Loucy (cell line): ENCODE measurements at regions not wholly inside any gene's neighbourhood (a gene's known extent, or its start where the extent isn't known, plus 50 kb on each side); places are given as distances from the start of the nearest gene placed in this dataset.

Source experiments
- H2AFZ ChIP-seq: fragments of 200-600 bp; sonication (generic); 2 replicates; pipeline ENCODE4 v1.6.0; 2016; ENCODE audit warnings: antibody characterized with exemption, mild to moderate bottlenecking, low read length, moderate library complexity
- H3F3A ChIP-seq: fragments of 200-600 bp; 2 replicates; pipeline ENCODE4 v1.6.0; 2016; ENCODE audit warnings: antibody characterized with exemption, low read depth, mild to moderate bottlenecking
- H3K27me3 ChIP-seq: fragments of 200-600 bp; sonication (generic); 2 replicates; pipeline ENCODE4 v1.6.1; 2014; ENCODE audit warnings: low read length, mild to moderate bottlenecking; ENCODE audit not compliant: insufficient read depth, poor library complexity, severe bottlenecking
- H3K36me3 ChIP-seq: fragments of 200-600 bp; sonication (generic); 2 replicates; pipeline ENCODE4 v1.6.1; 2016; ENCODE audit warnings: low read length; ENCODE audit not compliant: insufficient read depth
- H3K4me1 ChIP-seq: fragments of 200-600 bp; sonication (generic); 2 replicates; pipeline ENCODE4 v1.5.1; 2014; ENCODE audit warnings: low read length, mild to moderate bottlenecking; ENCODE audit not compliant: insufficient read depth, poor library complexity, severe bottlenecking
- H3K4me2 ChIP-seq: fragments of 200-600 bp; sonication (generic); 2 replicates; pipeline ENCODE4 v1.6.0; 2014; ENCODE audit warnings: antibody characterized with exemption, low read length, low read depth, mild to moderate bottlenecking; ENCODE audit not compliant: poor library complexity, severe bottlenecking
- H3K4me3 ChIP-seq: fragments of 200-600 bp; sonication (generic); 2 replicates; pipeline ENCODE4 v1.5.1; 2014; ENCODE audit warnings: low read length, mild to moderate bottlenecking, mixed read lengths; ENCODE audit not compliant: poor library complexity, severe bottlenecking
- H3K79me2 ChIP-seq: fragments of 200-600 bp; sonication (generic); 2 replicates; pipeline ENCODE4 v1.6.1; 2014; ENCODE audit warnings: low read length; ENCODE audit not compliant: insufficient read depth
- H3K9ac ChIP-seq: fragments of 200-600 bp; sonication (generic); 2 replicates; pipeline ENCODE4 v1.6.0; 2014; ENCODE audit warnings: mild to moderate bottlenecking, low read depth, low read length, moderate library complexity; ENCODE audit not compliant: poor library complexity, severe bottlenecking
- H3K9me2 ChIP-seq: fragments of 200-600 bp; sonication (generic); replicated peaks from 2 replicates; pipeline ENCODE4 v1.6.1; 2016; ENCODE audit warnings: low read depth, low read length, mixed read lengths
- H3K9me3 ChIP-seq: fragments of 200-600 bp; sonication (generic); 2 replicates; pipeline ENCODE4 v1.6.1; 2014; ENCODE audit warnings: mild to moderate bottlenecking, antibody characterized with exemption, low read length, low read depth; ENCODE audit not compliant: insufficient read depth
- H4K20me1 ChIP-seq: fragments of 200-600 bp; sonication (generic); 2 replicates; pipeline ENCODE4 v1.6.0; 2014; ENCODE audit warnings: antibody characterized with exemption, low read length, mild to moderate bottlenecking; ENCODE audit not compliant: insufficient read depth, poor library complexity, severe bottlenecking
- EZH2phosphoT487 ChIP-seq: fragments of 200-600 bp; IDR thresholded peaks from 2 replicates; pipeline ENCODE4 v1.6.1; 2018; ENCODE audit warnings: antibody characterized with exemption, mild to moderate bottlenecking, moderate library complexity, borderline replicate concordance
- TF ChIP-seq, protein P1 (sequence below): fragments of 200-600 bp; sonication (generic); conservative IDR thresholded peaks from 2 replicates; pipeline ENCODE4 v1.5.1; 2014; ENCODE audit warnings: mild to moderate bottlenecking, antibody characterized with exemption, low read length

DNA sequence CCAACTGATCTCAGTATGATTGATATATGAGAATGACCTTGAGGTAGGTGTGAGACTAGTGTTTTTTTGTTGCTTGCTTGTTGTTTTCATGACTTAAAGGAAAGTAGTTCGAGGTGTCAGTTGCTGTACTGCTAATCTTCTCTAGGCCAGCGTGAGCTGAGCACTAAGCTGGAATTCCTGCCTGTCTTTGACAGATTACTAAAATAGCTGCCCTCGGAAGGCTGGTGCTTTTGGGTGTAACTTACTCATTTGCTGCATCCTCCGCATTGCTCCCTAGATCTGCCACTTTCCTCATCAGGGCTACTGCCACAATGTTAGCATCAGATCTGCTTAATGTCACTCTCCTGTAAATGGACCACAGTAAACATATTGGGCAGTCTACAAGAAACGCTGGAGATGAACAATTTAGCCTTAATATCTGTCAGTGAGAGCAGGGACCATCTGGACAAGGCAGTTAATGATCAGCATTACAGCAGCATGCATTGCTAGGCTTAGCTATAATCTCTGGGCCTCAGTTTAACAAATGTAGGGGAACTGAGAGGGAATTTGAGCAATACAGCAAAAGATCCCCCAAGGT, 106.6 kb upstream of the CDH6 start:
- Histone ChIP-seq H3K9ac (no peak overlapping the region), H4K20me1 (no peaks in the 10 kb centered on the region), H3K9me3 (no peaks in the 10 kb centered on the region), H3K27me3 (no peaks in the 10 kb centered on the region), H3K9me2 (no peaks in the 10 kb centered on the region), H3K79me2 (no peaks in the 10 kb centered on the region), H2AFZ (no peak overlapping the region), H3F3A (no peaks in the 10 kb centered on the region), H3K4me3 (no peak overlapping the region), H3K4me1 (no peaks in the 10 kb centered on the region), H3K36me3 (no peaks in the 10 kb centered on the region), H3K4me2 (no peak overlapping the region)
- TF ChIP-seq, protein P1, sequence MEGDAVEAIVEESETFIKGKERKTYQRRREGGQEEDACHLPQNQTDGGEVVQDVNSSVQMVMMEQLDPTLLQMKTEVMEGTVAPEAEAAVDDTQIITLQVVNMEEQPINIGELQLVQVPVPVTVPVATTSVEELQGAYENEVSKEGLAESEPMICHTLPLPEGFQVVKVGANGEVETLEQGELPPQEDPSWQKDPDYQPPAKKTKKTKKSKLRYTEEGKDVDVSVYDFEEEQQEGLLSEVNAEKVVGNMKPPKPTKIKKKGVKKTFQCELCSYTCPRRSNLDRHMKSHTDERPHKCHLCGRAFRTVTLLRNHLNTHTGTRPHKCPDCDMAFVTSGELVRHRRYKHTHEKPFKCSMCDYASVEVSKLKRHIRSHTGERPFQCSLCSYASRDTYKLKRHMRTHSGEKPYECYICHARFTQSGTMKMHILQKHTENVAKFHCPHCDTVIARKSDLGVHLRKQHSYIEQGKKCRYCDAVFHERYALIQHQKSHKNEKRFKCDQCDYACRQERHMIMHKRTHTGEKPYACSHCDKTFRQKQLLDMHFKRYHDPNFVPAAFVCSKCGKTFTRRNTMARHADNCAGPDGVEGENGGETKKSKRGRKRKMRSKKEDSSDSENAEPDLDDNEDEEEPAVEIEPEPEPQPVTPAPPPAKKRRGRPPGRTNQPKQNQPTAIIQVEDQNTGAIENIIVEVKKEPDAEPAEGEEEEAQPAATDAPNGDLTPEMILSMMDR = no peak
- TF ChIP-seq EZH2phosphoT487 = no peak

DNA sequence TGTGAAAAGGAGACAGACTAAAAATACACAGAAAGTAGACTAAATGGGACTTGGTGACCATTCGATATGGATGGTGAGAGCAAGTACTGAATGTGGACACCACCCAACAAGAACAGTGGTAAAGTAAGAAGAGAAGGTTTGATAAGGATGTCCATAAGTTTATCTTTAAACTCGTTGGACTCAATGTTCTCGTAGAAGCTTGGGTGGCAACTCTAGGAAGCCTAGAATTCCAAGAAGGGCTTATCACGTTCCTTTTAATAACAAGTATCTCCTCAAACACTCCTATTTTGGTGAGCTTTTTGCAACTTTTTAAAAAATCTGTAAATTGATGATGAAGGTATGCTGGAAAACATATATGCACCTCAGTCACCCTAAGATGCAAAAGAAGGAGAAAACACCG, 108.6 kb upstream of the CDH6 start:
- no peaks in the 10 kb centered on the region for H3K79me2 ChIP-seq
- H3K9me2 ChIP-seq = no peaks in the 10 kb centered on the region
- H3K27me3 ChIP-seq = no peaks in the 10 kb centered on the region
- no peak overlapping the region for H3K4me2 ChIP-seq
- H3K36me3 ChIP-seq = no peaks in the 10 kb centered on the region
- H3K9ac ChIP-seq = no peak overlapping the region
- no peak for TF ChIP-seq EZH2phosphoT487
- TF ChIP-seq, protein P1 = no peak
- no peaks in the 10 kb centered on the region for H3K4me1 ChIP-seq
- H3K9me3 ChIP-seq = no peaks in the 10 kb centered on the region
- H3F3A ChIP-seq = no peaks in the 10 kb centered on the region
- H2AFZ ChIP-seq = no peak overlapping the region
- no peaks in the 10 kb centered on the region for H4K20me1 ChIP-seq
- H3K4me3 ChIP-seq = no peak overlapping the region

- H3K4me2 ChIP-seq = no peak overlapping the region
- H3F3A ChIP-seq = no peaks in the 10 kb centered on the region
- no peak overlapping the region for H3K4me3 ChIP-seq
- no peaks in the 10 kb centered on the region for H3K9me2 ChIP-seq
- H3K79me2 ChIP-seq = no peaks in the 10 kb centered on the region
- H3K36me3 ChIP-seq = no peaks in the 10 kb centered on the region
- H3K4me1 ChIP-seq = no peaks in the 10 kb centered on the region
- no peak for TF ChIP-seq EZH2phosphoT487
- TF ChIP-seq, protein P1 = no peak
- no peaks in the 10 kb centered on the region for H3K27me3 ChIP-seq
- H3K9ac ChIP-seq = no peak overlapping the region
- no peaks in the 10 kb centered on the region for H4K20me1 ChIP-seq
- no peak overlapping the region for H2AFZ ChIP-seq
- no peaks in the 10 kb centered on the region for H3K9me3 ChIP-seq
These were observed 110.1 kb upstream of the CDH6 start for GRCh38 chr5:31083364-31083763.
